ENCODE measurements at regions not wholly inside any gene's neighbourhood (a gene's known extent, or its start where the extent isn't known, plus 50 kb on each side); places are given as distances from the start of the nearest gene placed in this dataset.

DNA sequence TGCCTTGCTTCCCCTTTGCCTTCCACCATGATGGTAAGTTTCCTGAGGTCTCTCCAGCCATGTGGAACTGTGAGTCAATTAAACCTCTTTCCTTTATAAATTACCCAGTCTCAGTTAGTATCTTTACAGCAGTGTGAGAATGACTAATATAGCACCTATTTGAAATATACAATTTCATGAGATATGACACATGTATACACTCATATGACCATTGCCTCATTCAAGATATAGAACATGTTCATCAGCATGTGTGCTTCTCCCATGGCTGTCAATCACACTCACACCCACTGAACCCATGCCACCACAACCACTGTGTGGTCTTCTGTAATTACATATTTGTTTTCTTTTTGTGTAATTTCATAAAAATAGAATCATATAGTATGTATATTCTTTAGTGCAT is 599.5 kb upstream of the EPHA6 start:
- POLR2A ChIA-PET = no interaction called here
- H3K9me3 ChIP-seq = no peaks in the 10 kb centered on the region
- intact Hi-C loops (cut with micrococcal nuclease; ENCODE audit: unreplicated experiment) = loop anchor here (5.0 kb wide), 1 partner anchor 777 kb away; no protein-coding TSS in a partner anchor
- Mint-ChIP-seq H3K4me3 (ENCODE audit: unreplicated experiment) (no peak overlapping the region), H3K27ac (ENCODE audit: unreplicated experiment) (peak overlapping the region; percentile 7), H3K27me3 (ENCODE audit: insufficient read depth, unreplicated experiment) (no peaks in the 10 kb centered on the region), H3K36me3 (ENCODE audit: insufficient read depth, unreplicated experiment) (no peaks in the 10 kb centered on the region), H3K4me1 (ENCODE audit: low read depth, unreplicated experiment) (no peaks in the 10 kb centered on the region), H3K9me3 (ENCODE audit: unreplicated experiment) (no peaks in the 10 kb centered on the region)
- H3K36me3 ChIP-seq (ENCODE audit: control insufficient read depth, insufficient read depth, low read length) = no peaks in the 10 kb centered on the region
- no peaks in the 10 kb centered on the region for H3K4me1 ChIP-seq
- no peak overlapping the region for H3K4me3 ChIP-seq (ENCODE audit: low read depth, low read length)
- no TSS peak for BruUV-seq (replicated peaks)
- H3K27me3 ChIP-seq (replicated peaks; ENCODE audit: control insufficient read depth, insufficient read depth, low read length) = no peaks in the 10 kb centered on the region
- DNase-seq = no peak
- CTCF ChIA-PET = no interaction called here
- TF ChIP-seq, protein P1, sequence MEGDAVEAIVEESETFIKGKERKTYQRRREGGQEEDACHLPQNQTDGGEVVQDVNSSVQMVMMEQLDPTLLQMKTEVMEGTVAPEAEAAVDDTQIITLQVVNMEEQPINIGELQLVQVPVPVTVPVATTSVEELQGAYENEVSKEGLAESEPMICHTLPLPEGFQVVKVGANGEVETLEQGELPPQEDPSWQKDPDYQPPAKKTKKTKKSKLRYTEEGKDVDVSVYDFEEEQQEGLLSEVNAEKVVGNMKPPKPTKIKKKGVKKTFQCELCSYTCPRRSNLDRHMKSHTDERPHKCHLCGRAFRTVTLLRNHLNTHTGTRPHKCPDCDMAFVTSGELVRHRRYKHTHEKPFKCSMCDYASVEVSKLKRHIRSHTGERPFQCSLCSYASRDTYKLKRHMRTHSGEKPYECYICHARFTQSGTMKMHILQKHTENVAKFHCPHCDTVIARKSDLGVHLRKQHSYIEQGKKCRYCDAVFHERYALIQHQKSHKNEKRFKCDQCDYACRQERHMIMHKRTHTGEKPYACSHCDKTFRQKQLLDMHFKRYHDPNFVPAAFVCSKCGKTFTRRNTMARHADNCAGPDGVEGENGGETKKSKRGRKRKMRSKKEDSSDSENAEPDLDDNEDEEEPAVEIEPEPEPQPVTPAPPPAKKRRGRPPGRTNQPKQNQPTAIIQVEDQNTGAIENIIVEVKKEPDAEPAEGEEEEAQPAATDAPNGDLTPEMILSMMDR (IDR thresholded peaks at IDR 0.05; ENCODE audit: insufficient read depth in 1 of 2, low read depth in 1 of 2, low read length in 1 of 2, severe bottlenecking in 1 of 2, unreplicated experiment in 1 of 2) = no peak

DNA sequence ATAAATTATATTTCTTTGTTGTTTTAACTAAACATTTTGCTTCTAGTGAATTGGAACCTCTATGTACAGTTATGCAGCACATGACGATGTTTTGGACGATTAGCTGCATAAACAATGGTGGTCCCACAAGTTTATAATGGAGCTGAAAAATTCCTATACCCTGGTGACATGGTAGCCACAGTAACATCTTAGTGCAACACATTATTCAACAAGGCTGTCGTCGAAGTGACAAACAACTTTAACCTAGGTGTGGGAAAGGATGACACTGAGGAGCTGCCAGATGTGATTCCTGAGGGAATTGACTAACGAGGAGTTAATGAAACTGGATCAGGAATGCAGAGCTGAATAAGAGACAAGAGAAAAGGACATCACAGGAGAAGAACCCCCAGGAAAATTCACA is 588.9 kb upstream of the EPHA6 start:
- Histone ChIP-seq H3K4me1 (no peaks in the 10 kb centered on the region), H3K9me3 (no peaks in the 10 kb centered on the region), H3K27me3 (replicated peaks; ENCODE audit: control insufficient read depth, insufficient read depth, low read length) (no peaks in the 10 kb centered on the region), H3K36me3 (ENCODE audit: control insufficient read depth, insufficient read depth, low read length) (no peaks in the 10 kb centered on the region), H3K4me3 (ENCODE audit: low read depth, low read length) (no peak overlapping the region)
- Mint-ChIP-seq H3K27me3 (ENCODE audit: insufficient read depth, unreplicated experiment) (no peaks in the 10 kb centered on the region), H3K36me3 (ENCODE audit: insufficient read depth, unreplicated experiment) (no peaks in the 10 kb centered on the region), H3K4me1 (ENCODE audit: low read depth, unreplicated experiment) (no peaks in the 10 kb centered on the region), H3K4me3 (ENCODE audit: unreplicated experiment) (no peak overlapping the region), H3K9me3 (ENCODE audit: unreplicated experiment) (no peaks in the 10 kb centered on the region), H3K27ac (ENCODE audit: unreplicated experiment) (no peak overlapping the region)
- POLR2A ChIA-PET = no interaction called here
- no TSS peak for BruUV-seq (replicated peaks)
- intact Hi-C loops (cut with micrococcal nuclease; ENCODE audit: unreplicated experiment) = no loop called here
- no peak for DNase-seq
- CTCF ChIA-PET = no interaction called here
- TF ChIP-seq, protein P1 (IDR thresholded peaks at IDR 0.05; ENCODE audit: insufficient read depth in 1 of 2, low read depth in 1 of 2, low read length in 1 of 2, severe bottlenecking in 1 of 2, unreplicated experiment in 1 of 2) = no peak

DNA sequence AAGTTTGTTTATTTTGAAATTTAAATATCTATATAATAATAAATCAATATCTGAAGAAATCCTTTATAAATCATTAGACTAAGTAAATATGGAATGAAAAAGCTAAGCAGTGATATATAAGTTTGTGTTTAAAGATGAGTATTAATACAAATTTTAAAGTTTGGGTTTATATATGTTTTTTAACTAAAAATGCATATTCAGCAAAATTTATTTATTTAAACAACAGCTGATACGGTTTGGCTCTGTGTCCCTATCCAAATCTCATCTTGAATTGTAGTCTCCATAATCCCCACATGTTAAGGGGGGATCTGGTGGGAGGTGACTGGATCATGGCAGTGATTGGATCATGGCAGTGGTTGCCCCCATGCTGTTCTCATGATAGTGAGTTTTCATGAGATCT is 580.7 kb upstream of the EPHA6 start:
- TF ChIP-seq, protein P1 (IDR thresholded peaks at IDR 0.05; ENCODE audit: insufficient read depth in 1 of 2, low read depth in 1 of 2, low read length in 1 of 2, severe bottlenecking in 1 of 2, unreplicated experiment in 1 of 2) = no peak
- intact Hi-C loops (cut with micrococcal nuclease; ENCODE audit: unreplicated experiment) = no loop called here
- Mint-ChIP-seq H3K4me1 (ENCODE audit: low read depth, unreplicated experiment) (no peaks in the 10 kb centered on the region), H3K4me3 (ENCODE audit: unreplicated experiment) (no peak overlapping the region), H3K36me3 (ENCODE audit: insufficient read depth, unreplicated experiment) (no peaks in the 10 kb centered on the region), H3K27ac (ENCODE audit: unreplicated experiment) (no peak overlapping the region), H3K9me3 (ENCODE audit: unreplicated experiment) (no peaks in the 10 kb centered on the region), H3K27me3 (ENCODE audit: insufficient read depth, unreplicated experiment) (no peaks in the 10 kb centered on the region)
- H3K9me3 ChIP-seq = no peaks in the 10 kb centered on the region
- no peaks in the 10 kb centered on the region for H3K4me1 ChIP-seq
- H3K4me3 ChIP-seq (ENCODE audit: low read depth, low read length) = no peak overlapping the region
- POLR2A ChIA-PET = no interaction called here
- no TSS peak for BruUV-seq (replicated peaks)
- no peak for DNase-seq
- CTCF ChIA-PET = no interaction called here
- H3K36me3 ChIP-seq (ENCODE audit: control insufficient read depth, insufficient read depth, low read length) = no peaks in the 10 kb centered on the region
- H3K27me3 ChIP-seq (replicated peaks; ENCODE audit: control insufficient read depth, insufficient read depth, low read length) = no peaks in the 10 kb centered on the region

Measured in Caco-2 (cell line).